WTC11 (cell line): ENCODE measurements at regions not wholly inside any gene's neighbourhood (a gene's known extent, or its start where the extent isn't known, plus 50 kb on each side); places are given as distances from the start of the nearest gene placed in this dataset.

Experiments used
- ATAC-seq: fragments of 200-7000 bp; cut with Tn5 transposase; 2 replicates; pipeline ENCODE4 v1.10.0; 2021; ENCODE audit warnings: mild to moderate bottlenecking, moderate library complexity
- CTCF ChIA-PET: fragments of 300-600 bp; sonication (Branson Sonifier 250); formaldehyde crosslinking; loops from one replicate; lab custom pipeline; 2021; ENCODE audit warnings: antibody characterized with exemption; lab: Charles Lee
- POLR2A ChIA-PET: fragments of 350-600 bp; sonication (Branson Sonifier 250); formaldehyde crosslinking; loops from one replicate; lab custom pipeline; 2021; ENCODE audit warnings: antibody characterized with exemption; lab: Charles Lee
- DNase-seq: peaks from one replicate; pipeline ENCODE4 v3.0.0; 2021; ENCODE audit warnings: low spot score
- H3K27ac Mint-ChIP-seq: 2 replicates; pipeline ENCODE4 v1.8.0; 2021; ENCODE audit warnings: mixed read lengths
- H3K27me3 Mint-ChIP-seq: 2 replicates; pipeline ENCODE4 v1.8.0; 2021; ENCODE audit warnings: low read depth, mild to moderate bottlenecking, moderate library complexity, mixed read lengths
- H3K36me3 Mint-ChIP-seq: 2 replicates; pipeline ENCODE4 v1.8.0; 2021; ENCODE audit warnings: mixed read lengths
- H3K4me1 Mint-ChIP-seq: 2 replicates; pipeline ENCODE4 v1.8.0; 2022; ENCODE audit warnings: mixed read lengths
- H3K4me3 Mint-ChIP-seq: 2 replicates; pipeline ENCODE4 v1.8.0; 2021; ENCODE audit warnings: mild to moderate bottlenecking, moderate library complexity, mixed read lengths
- H3K9me3 Mint-ChIP-seq: 2 replicates; pipeline ENCODE4 v1.8.0; 2021; ENCODE audit warnings: mixed read lengths
- ATF6 ChIP-seq: sonication (generic); formaldehyde crosslinking; IDR thresholded peaks from 2 replicates; pipeline ENCODE4 v1.8.1; 2023; ENCODE audit warnings: mild to moderate bottlenecking, missing genetic modification reagents
- CBFB ChIP-seq: sonication (generic); formaldehyde crosslinking; IDR thresholded peaks from 2 replicates; pipeline ENCODE4 v1.8.1; 2022; ENCODE audit warnings: mild to moderate bottlenecking, low read depth, missing genetic modification reagents
- E2F5 ChIP-seq: sonication (generic); formaldehyde crosslinking; IDR thresholded peaks from 2 replicates; pipeline ENCODE4 v1.8.1; 2022; ENCODE audit warnings: mild to moderate bottlenecking, moderate library complexity, missing genetic modification reagents
- FOXP4 ChIP-seq: sonication (generic); formaldehyde crosslinking; IDR thresholded peaks from 2 replicates; pipeline ENCODE4 v1.8.0; 2022; ENCODE audit warnings: mild to moderate bottlenecking, missing genetic modification reagents
- IRF1 ChIP-seq: sonication (generic); formaldehyde crosslinking; IDR thresholded peaks from 2 replicates; pipeline ENCODE4 v1.8.0; 2023; ENCODE audit warnings: missing genetic modification reagents
- MXD4 ChIP-seq: fragments of 250-450 bp; sonication (Bioruptor Pico); IDR thresholded peaks from 2 replicates; pipeline ENCODE4 v1.8.0; 2021; ENCODE audit warnings: mild to moderate bottlenecking, moderate library complexity, borderline replicate concordance
- PREB ChIP-seq: sonication (generic); formaldehyde crosslinking; IDR thresholded peaks from 2 replicates; pipeline ENCODE4 v1.8.1; 2022; ENCODE audit warnings: mild to moderate bottlenecking, missing genetic modification reagents, moderate library complexity, borderline replicate concordance
- SMAD3 ChIP-seq: sonication (generic); formaldehyde crosslinking; IDR thresholded peaks from 2 replicates; pipeline ENCODE4 v1.8.0; 2022; ENCODE audit warnings: missing genetic modification reagents, mild to moderate bottlenecking, borderline replicate concordance
- SP1 ChIP-seq: sonication (generic); formaldehyde crosslinking; conservative IDR thresholded peaks from 2 replicates; pipeline ENCODE4 v1.8.1; 2022; ENCODE audit warnings: missing genetic modification reagents
- TCF7 ChIP-seq: sonication (generic); formaldehyde crosslinking; IDR thresholded peaks from 2 replicates; pipeline ENCODE4 v1.8.0; 2022; ENCODE audit warnings: mild to moderate bottlenecking, low read depth, missing genetic modification reagents, moderate library complexity
- USF2 ChIP-seq: sonication (generic); formaldehyde crosslinking; IDR thresholded peaks from 2 replicates; pipeline ENCODE4 v1.8.1; 2023; ENCODE audit warnings: mild to moderate bottlenecking, missing genetic modification reagents, moderate library complexity
- ZNF219 ChIP-seq: sonication (generic); formaldehyde crosslinking; IDR thresholded peaks from 2 replicates; pipeline ENCODE4 v1.8.0; 2023; ENCODE audit warnings: missing genetic modification reagents, mild to moderate bottlenecking, borderline replicate concordance
- ZNF281 ChIP-seq: sonication (generic); formaldehyde crosslinking; IDR thresholded peaks from 2 replicates; pipeline ENCODE4 v1.8.0; 2023; ENCODE audit warnings: mild to moderate bottlenecking, missing genetic modification reagents
- ZNF416 ChIP-seq: fragments of 250-450 bp; sonication (Bioruptor Pico); IDR thresholded peaks from 2 replicates; pipeline ENCODE4 v1.9.0; 2021; ENCODE audit warnings: mild to moderate bottlenecking, inconsistent platforms
- ZNF423 ChIP-seq: fragments of 250-450 bp; sonication (Bioruptor Pico); IDR thresholded peaks from 2 replicates; pipeline ENCODE4 v2.1.2; 2022; ENCODE audit warnings: mild to moderate bottlenecking, moderate library complexity
- ZSCAN18 ChIP-seq: fragments of 250-450 bp; sonication (Bioruptor Pico); IDR thresholded peaks from 2 replicates; pipeline ENCODE4 v2.1.2; 2022; ENCODE audit warnings: mild to moderate bottlenecking, moderate library complexity

GRCh38 chr2:242020196-242021004 is 150.9 kb downstream of the RTP5 start:
- Mint-ChIP-seq H3K27me3 (peaks cover 47% of the 10 kb centered on the region), H3K9me3 (peaks cover 31% of the 10 kb centered on the region), H3K4me3 (no peak overlapping the region), H3K4me1 (no peaks in the 10 kb centered on the region), H3K36me3 (peaks cover 15% of the 10 kb centered on the region), H3K27ac (no peak overlapping the region)
- ATAC-seq (no peak), DNase-seq (no peak)
- POLR2A ChIA-PET, result interaction anchor here (1.0 kb wide), 1 partner anchor 9 kb away, joined by 4 read pairs; no protein-coding TSS in a partner anchor
- CTCF ChIA-PET, result interaction anchor here (1.7 to 4.0 kb wide), 2 partner anchors 68 to 69 kb away, joined by 5 to 28 read pairs; no protein-coding TSS in a partner anchor
- TF ChIP-seq PREB (CRISPR knock-in tag) (no peak), ZNF416 (no peak), CBFB (CRISPR knock-in tag) (no peak), MXD4 (CRISPR knock-in tag) (no peak), TCF7 (CRISPR knock-in tag) (no peak), SMAD3 (CRISPR knock-in tag) (no peak), IRF1 (CRISPR knock-in tag) (no peak), ZNF219 (CRISPR knock-in tag) (no peak), SP1 (CRISPR knock-in tag) (no peak), USF2 (CRISPR knock-in tag) (no peak), E2F5 (CRISPR knock-in tag) (no peak)

- ChIA-PET POLR2A (no interaction called here), CTCF (interaction anchor here (4.0 kb wide), 1 partner anchor 72 kb away, joined by 28 read pairs; no protein-coding TSS in a partner anchor)
- H3K36me3 Mint-ChIP-seq, result peaks cover 15% of the 10 kb centered on the region
- H3K27ac Mint-ChIP-seq, result no peak overlapping the region
- ATAC-seq (no peak), DNase-seq (no peak)
- H3K4me3 Mint-ChIP-seq, result no peak overlapping the region
- H3K4me1 Mint-ChIP-seq, result no peaks in the 10 kb centered on the region
- peaks cover 59% of the 10 kb centered on the region for H3K27me3 Mint-ChIP-seq
- H3K9me3 Mint-ChIP-seq, result peaks cover 32% of the 10 kb centered on the region
- TF ChIP-seq ZSCAN18 (CRISPR knock-in tag), result no peak
- TF ChIP-seq TCF7 (CRISPR knock-in tag), result no peak
- no peak for TF ChIP-seq ZNF423 (CRISPR knock-in tag)
- no peak for TF ChIP-seq ZNF281 (CRISPR knock-in tag)
- no peak for TF ChIP-seq ATF6 (CRISPR knock-in tag)
- TF ChIP-seq FOXP4, result no peak
Observed at GRCh38 chr2:242022550-242023290, 153.2 kb downstream of the RTP5 start.
